ENCODE measurements at regions not wholly inside any gene's neighbourhood (a gene's known extent, or its start where the extent isn't known, plus 50 kb on each side); places are given as distances from the start of the nearest gene placed in this dataset.

DNA sequence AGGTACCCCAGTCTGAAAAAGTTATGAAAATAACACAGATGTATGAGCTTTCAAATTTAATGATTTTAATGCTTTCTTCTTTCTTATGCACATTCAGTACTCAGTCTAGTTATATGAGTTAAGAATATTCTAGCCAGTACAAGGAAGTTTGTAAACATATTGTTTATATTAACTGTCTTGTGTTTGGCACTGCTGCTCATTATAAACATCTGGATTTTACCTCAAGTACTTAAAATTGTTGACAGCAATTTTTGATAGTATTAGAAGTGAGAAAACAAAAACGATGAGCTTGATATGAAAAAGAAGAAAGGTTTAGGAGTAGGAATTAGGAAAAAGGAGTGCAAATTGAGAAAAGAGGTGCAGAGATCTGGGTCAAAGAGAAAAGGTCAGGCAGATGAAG is 293.3 kb downstream of the C3orf38 start:
- H2AFZ ChIP-seq (ENCODE audit: low read depth) = no peak overlapping the region
- no peak overlapping the region for H3K4me2 ChIP-seq
- H3K79me2 ChIP-seq (ENCODE audit: insufficient read depth, low read depth) = no peaks in the 10 kb centered on the region
- H3K36me3 ChIP-seq (ENCODE audit: insufficient read depth) = no peaks in the 10 kb centered on the region
- H3K9ac ChIP-seq = no peak overlapping the region
- H3K4me3 ChIP-seq (IDR thresholded peaks at IDR 0.05; ENCODE audit: insufficient read depth, low read depth, low read length) = no peak overlapping the region
- TF ChIP-seq, protein P1, sequence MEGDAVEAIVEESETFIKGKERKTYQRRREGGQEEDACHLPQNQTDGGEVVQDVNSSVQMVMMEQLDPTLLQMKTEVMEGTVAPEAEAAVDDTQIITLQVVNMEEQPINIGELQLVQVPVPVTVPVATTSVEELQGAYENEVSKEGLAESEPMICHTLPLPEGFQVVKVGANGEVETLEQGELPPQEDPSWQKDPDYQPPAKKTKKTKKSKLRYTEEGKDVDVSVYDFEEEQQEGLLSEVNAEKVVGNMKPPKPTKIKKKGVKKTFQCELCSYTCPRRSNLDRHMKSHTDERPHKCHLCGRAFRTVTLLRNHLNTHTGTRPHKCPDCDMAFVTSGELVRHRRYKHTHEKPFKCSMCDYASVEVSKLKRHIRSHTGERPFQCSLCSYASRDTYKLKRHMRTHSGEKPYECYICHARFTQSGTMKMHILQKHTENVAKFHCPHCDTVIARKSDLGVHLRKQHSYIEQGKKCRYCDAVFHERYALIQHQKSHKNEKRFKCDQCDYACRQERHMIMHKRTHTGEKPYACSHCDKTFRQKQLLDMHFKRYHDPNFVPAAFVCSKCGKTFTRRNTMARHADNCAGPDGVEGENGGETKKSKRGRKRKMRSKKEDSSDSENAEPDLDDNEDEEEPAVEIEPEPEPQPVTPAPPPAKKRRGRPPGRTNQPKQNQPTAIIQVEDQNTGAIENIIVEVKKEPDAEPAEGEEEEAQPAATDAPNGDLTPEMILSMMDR (conservative IDR thresholded peaks at IDR 0.05; ENCODE audit: low read depth, low read length) = no peak
- H3K27ac ChIP-seq = no peak overlapping the region
- no peaks in the 10 kb centered on the region for H3K4me1 ChIP-seq (ENCODE audit: low read depth, poor library complexity, severe bottlenecking)
- no peaks in the 10 kb centered on the region for H3K27me3 ChIP-seq (ENCODE audit: insufficient read depth, low read depth)
- no peaks in the 10 kb centered on the region for H4K20me1 ChIP-seq (ENCODE audit: insufficient read depth)

- Histone ChIP-seq H4K20me1 (ENCODE audit: insufficient read depth) (no peaks in the 10 kb centered on the region), H3K79me2 (ENCODE audit: insufficient read depth, low read depth) (no peaks in the 10 kb centered on the region), H2AFZ (ENCODE audit: low read depth) (no peak overlapping the region), H3K27ac (no peak overlapping the region), H3K4me2 (no peak overlapping the region), H3K4me3 (IDR thresholded peaks at IDR 0.05; ENCODE audit: insufficient read depth, low read depth, low read length) (no peak overlapping the region), H3K36me3 (ENCODE audit: insufficient read depth) (no peaks in the 10 kb centered on the region), H3K27me3 (ENCODE audit: insufficient read depth, low read depth) (no peaks in the 10 kb centered on the region), H3K9ac (no peak overlapping the region), H3K4me1 (ENCODE audit: low read depth, poor library complexity, severe bottlenecking) (no peaks in the 10 kb centered on the region)
- TF ChIP-seq, protein P1 (conservative IDR thresholded peaks at IDR 0.05; ENCODE audit: low read depth, low read length) = no peak
Measured at GRCh38 chr3:88444251-88444650, 294.5 kb downstream of the C3orf38 start.

DNA sequence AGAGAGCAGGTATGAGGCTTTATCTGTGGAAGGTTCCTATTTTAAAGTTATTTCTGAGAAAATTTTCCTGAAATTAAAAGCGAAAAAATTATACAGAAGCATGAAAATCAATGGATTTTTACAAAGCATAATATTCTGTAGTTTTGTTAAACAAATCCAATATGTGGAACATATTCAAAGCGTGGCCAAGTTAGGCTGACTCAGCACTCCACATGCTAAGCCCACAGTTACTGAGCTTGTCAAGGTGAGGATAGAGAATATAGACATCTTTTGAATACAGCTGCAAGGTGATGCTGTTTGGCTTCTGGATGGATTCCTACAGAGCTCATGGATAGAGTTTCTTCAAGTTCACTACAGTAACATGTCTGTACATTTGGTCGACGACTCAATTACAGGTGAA is 302.5 kb downstream of the C3orf38 start:
- Histone ChIP-seq H3K4me3 (IDR thresholded peaks at IDR 0.05; ENCODE audit: insufficient read depth, low read depth, low read length) (no peak overlapping the region), H3K4me1 (ENCODE audit: low read depth, poor library complexity, severe bottlenecking) (no peaks in the 10 kb centered on the region), H2AFZ (ENCODE audit: low read depth) (no peak overlapping the region), H4K20me1 (ENCODE audit: insufficient read depth) (no peaks in the 10 kb centered on the region), H3K36me3 (ENCODE audit: insufficient read depth) (no peaks in the 10 kb centered on the region), H3K27me3 (ENCODE audit: insufficient read depth, low read depth) (no peaks in the 10 kb centered on the region), H3K4me2 (no peak overlapping the region), H3K9ac (no peak overlapping the region), H3K79me2 (ENCODE audit: insufficient read depth, low read depth) (no peaks in the 10 kb centered on the region), H3K27ac (no peak overlapping the region)
- TF ChIP-seq, protein P1 (conservative IDR thresholded peaks at IDR 0.05; ENCODE audit: low read depth, low read length) = no peak

DNA sequence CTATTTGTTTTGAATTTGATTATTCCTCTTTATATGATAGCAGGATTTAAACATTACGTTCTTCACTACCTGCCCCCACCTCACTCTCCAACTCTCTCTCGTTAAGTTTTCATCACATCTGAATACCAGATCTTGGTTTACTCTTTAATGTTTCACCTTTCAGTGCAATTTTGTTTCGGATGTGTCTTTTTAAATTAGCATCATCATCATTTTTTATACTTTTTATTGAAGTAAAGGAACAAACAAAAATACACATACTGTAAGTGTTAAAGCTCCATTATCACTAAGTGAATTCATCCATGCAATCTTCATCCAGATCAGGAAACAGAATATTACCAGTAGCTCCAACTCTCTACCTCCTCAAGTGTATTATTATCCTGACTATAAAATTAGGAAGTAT is 310.6 kb downstream of the C3orf38 start:
- Histone ChIP-seq H3K4me3 (IDR thresholded peaks at IDR 0.05; ENCODE audit: insufficient read depth, low read depth, low read length) (no peak overlapping the region), H2AFZ (ENCODE audit: low read depth) (no peak overlapping the region), H3K27ac (no peak overlapping the region), H3K36me3 (ENCODE audit: insufficient read depth) (no peaks in the 10 kb centered on the region), H3K4me1 (ENCODE audit: low read depth, poor library complexity, severe bottlenecking) (no peaks in the 10 kb centered on the region), H3K79me2 (ENCODE audit: insufficient read depth, low read depth) (no peaks in the 10 kb centered on the region), H3K9ac (no peak overlapping the region), H3K27me3 (ENCODE audit: insufficient read depth, low read depth) (no peaks in the 10 kb centered on the region), H4K20me1 (ENCODE audit: insufficient read depth) (no peaks in the 10 kb centered on the region), H3K4me2 (no peak overlapping the region)
- TF ChIP-seq, protein P1 (conservative IDR thresholded peaks at IDR 0.05; ENCODE audit: low read depth, low read length) = no peak

Data from KMS-11 (cell line).